DMS79 treated with DMSO at 0.1 percent for 48 hours (cell line): ENCODE measurements at regions not wholly inside any gene's neighbourhood (a gene's known extent, or its start where the extent isn't known, plus 50 kb on each side); places are given as distances from the start of the nearest gene placed in this dataset.

ENCODE experiments used
- DNase-seq: peaks from one replicate; lab custom pipeline; 2025; lab: John Stamatoyannopoulos, UW

- no peak for DNase-seq
Observed at GRCh38 chr12:62995097-62995496, 60.1 kb upstream of the PPM1H start.

GRCh38 chr12:62986844-62987243 lies 51.9 kb upstream of the PPM1H start:
- DNase-seq = no peak
